Glutamatergic neuron (in vitro differentiated cells): ENCODE measurements at regions not wholly inside any gene's neighbourhood (a gene's known extent, or its start where the extent isn't known, plus 50 kb on each side); places are given as distances from the start of the nearest gene placed in this dataset.

Experiments
- DNase-seq: peaks from one replicate; pipeline ENCODE4 v3.0.0; 2022
- H3K27ac Mint-ChIP-seq: one replicate; pipeline ENCODE4 v1.8.0; 2020; ENCODE audit warnings: mild to moderate bottlenecking, mixed read lengths, inconsistent platforms; ENCODE audit not compliant: unreplicated experiment
- H3K27me3 Mint-ChIP-seq: one replicate; pipeline ENCODE4 v1.8.0; 2020; ENCODE audit warnings: mild to moderate bottlenecking, moderate library complexity, mixed read lengths, inconsistent platforms; ENCODE audit not compliant: unreplicated experiment
- H3K36me3 Mint-ChIP-seq: one replicate; pipeline ENCODE4 v1.8.0; 2020; ENCODE audit warnings: mild to moderate bottlenecking, mixed read lengths, inconsistent platforms; ENCODE audit not compliant: unreplicated experiment
- H3K4me1 Mint-ChIP-seq: one replicate; pipeline ENCODE4 v1.8.0; 2020; ENCODE audit warnings: mild to moderate bottlenecking, low read depth, mixed read lengths, inconsistent platforms; ENCODE audit not compliant: unreplicated experiment
- H3K4me3 Mint-ChIP-seq: one replicate; pipeline ENCODE4 v1.8.0; 2020; ENCODE audit warnings: mild to moderate bottlenecking, mixed read lengths, inconsistent platforms; ENCODE audit not compliant: unreplicated experiment
- H3K9me3 Mint-ChIP-seq: one replicate; pipeline ENCODE4 v1.8.0; 2020; ENCODE audit warnings: mild to moderate bottlenecking, moderate library complexity, mixed read lengths, inconsistent platforms; ENCODE audit not compliant: unreplicated experiment
- CTCF ChIP-seq: fragments of 200-600 bp; sonication (generic); IDR thresholded peaks from one replicate; pipeline ENCODE4 v1.5.0; 2021; ENCODE audit not compliant: partially characterized antibody, unreplicated experiment

- no peak for DNase-seq
- H3K4me3 Mint-ChIP-seq = peak overlapping the region; percentile 32
- peaks cover 24% of the 10 kb centered on the region for H3K27me3 Mint-ChIP-seq
- H3K9me3 Mint-ChIP-seq = peaks cover 21% of the 10 kb centered on the region
- H3K27ac Mint-ChIP-seq = peak overlapping the region; percentile 50
- peaks cover 9% of the 10 kb centered on the region for H3K36me3 Mint-ChIP-seq
- H3K4me1 Mint-ChIP-seq = peaks cover 42% of the 10 kb centered on the region
- no peak for TF ChIP-seq CTCF
These were observed 220.7 kb downstream of the ENGASE start for GRCh38 chr17:79295307-79295706.

- H3K4me3 Mint-ChIP-seq = no peak overlapping the region
- H3K27ac Mint-ChIP-seq = peak overlapping the region; percentile 50
- H3K9me3 Mint-ChIP-seq = peaks cover 27% of the 10 kb centered on the region
- TF ChIP-seq CTCF = no peak
- peaks cover 47% of the 10 kb centered on the region for H3K4me1 Mint-ChIP-seq
- no peak for DNase-seq
- peaks cover 27% of the 10 kb centered on the region for H3K27me3 Mint-ChIP-seq
- H3K36me3 Mint-ChIP-seq = peaks cover 5% of the 10 kb centered on the region
These were observed 219.9 kb downstream of the ENGASE start for GRCh38 chr17:79294459-79295071.

- TF ChIP-seq CTCF = no peak
- H3K27ac Mint-ChIP-seq = peak overlapping the region; percentile 49
- H3K27me3 Mint-ChIP-seq = peaks cover 42% of the 10 kb centered on the region
- H3K4me3 Mint-ChIP-seq = no peak overlapping the region
- H3K4me1 Mint-ChIP-seq = peaks cover 66% of the 10 kb centered on the region
- DNase-seq = no peak
- H3K36me3 Mint-ChIP-seq = no peaks in the 10 kb centered on the region
- H3K9me3 Mint-ChIP-seq = peaks cover 33% of the 10 kb centered on the region
These were observed 217.9 kb downstream of the ENGASE start for GRCh38 chr17:79292501-79292900.

- Mint-ChIP-seq H3K9me3 (peaks cover 33% of the 10 kb centered on the region), H3K27me3 (peaks cover 39% of the 10 kb centered on the region), H3K27ac (peak overlapping the region; percentile 93), H3K4me3 (no peak overlapping the region), H3K36me3 (no peaks in the 10 kb centered on the region), H3K4me1 (peaks cover 73% of the 10 kb centered on the region)
- no peak for TF ChIP-seq CTCF
- DNase-seq = no peak
These were observed 216.8 kb downstream of the ENGASE start for GRCh38 chr17:79291391-79291790.

- H3K9me3 Mint-ChIP-seq = peaks cover 30% of the 10 kb centered on the region
- peaks cover 42% of the 10 kb centered on the region for H3K27me3 Mint-ChIP-seq
- H3K4me3 Mint-ChIP-seq = peak overlapping the region; percentile 48
- peak overlapping the region; percentile 93 for H3K27ac Mint-ChIP-seq
- peak; percentile 46 for DNase-seq
- no peaks in the 10 kb centered on the region for H3K36me3 Mint-ChIP-seq
- no peak for TF ChIP-seq CTCF
- peaks cover 72% of the 10 kb centered on the region for H3K4me1 Mint-ChIP-seq
These were observed 216.1 kb downstream of the ENGASE start for GRCh38 chr17:79290726-79291125.
